Endodermal cell (in vitro differentiated cells): ENCODE measurements at regions not wholly inside any gene's neighbourhood (a gene's known extent, or its start where the extent isn't known, plus 50 kb on each side); places are given as distances from the start of the nearest gene placed in this dataset.

Source experiments
- DNase-seq: peaks from one replicate; pipeline ENCODE4 v3.0.0-alpha.2; 2017
- H3K27ac ChIP-seq: 2 replicates; pipeline ENCODE4 v1.5.1; 2013; ENCODE audit warnings: mild to moderate bottlenecking, low read depth, low read length, moderate library complexity
- H3K27me3 ChIP-seq: 2 replicates; pipeline ENCODE4 v1.6.1; 2013; ENCODE audit warnings: mild to moderate bottlenecking, low read length, moderate library complexity; ENCODE audit not compliant: insufficient read depth, control insufficient read depth, poor library complexity, severe bottlenecking
- H3K36me3 ChIP-seq: 2 replicates; pipeline ENCODE4 v1.7.0; 2013; ENCODE audit warnings: mild to moderate bottlenecking, low read length, moderate library complexity; ENCODE audit not compliant: control insufficient read depth, insufficient read depth
- H3K4me1 ChIP-seq: one replicate; pipeline ENCODE4 v1.7.0; 2013; ENCODE audit warnings: low read length; ENCODE audit not compliant: control insufficient read depth, insufficient read depth
- H3K4me3 ChIP-seq: 2 replicates; pipeline ENCODE4 v1.5.1; 2013; ENCODE audit warnings: mild to moderate bottlenecking, low read length, moderate library complexity
- H3K9ac ChIP-seq: 2 replicates; pipeline ENCODE4 v1.6.1; 2013; ENCODE audit warnings: mild to moderate bottlenecking, low read length, moderate library complexity; ENCODE audit not compliant: poor library complexity, severe bottlenecking; ENCODE audit errors: extremely low read depth
- H3K9me3 ChIP-seq: 2 replicates; pipeline ENCODE4 v1.6.1; 2013; ENCODE audit warnings: mild to moderate bottlenecking, low read length, moderate library complexity; ENCODE audit not compliant: control insufficient read depth
- H3K27ac Mint-ChIP-seq: 2 replicates; pipeline ENCODE4 v1.8.0; 2020; ENCODE audit warnings: mixed read lengths
- H3K27me3 Mint-ChIP-seq: 2 replicates; pipeline ENCODE4 v1.8.0; 2021; ENCODE audit warnings: mild to moderate bottlenecking, mixed read lengths; ENCODE audit not compliant: insufficient read depth
- H3K36me3 Mint-ChIP-seq: 2 replicates; pipeline ENCODE4 v1.8.0; 2020; ENCODE audit warnings: low read depth, mixed read lengths
- H3K4me1 Mint-ChIP-seq: 2 replicates; pipeline ENCODE4 v1.8.0; 2020; ENCODE audit warnings: mixed read lengths
- H3K4me3 Mint-ChIP-seq: 2 replicates; pipeline ENCODE4 v1.8.0; 2020; ENCODE audit warnings: mild to moderate bottlenecking, moderate library complexity, mixed read lengths
- H3K9me3 Mint-ChIP-seq: 2 replicates; pipeline ENCODE4 v1.8.0; 2020; ENCODE audit warnings: mild to moderate bottlenecking, mixed read lengths
- CTCF ChIP-seq: fragments of 200-600 bp; sonication (generic); conservative IDR thresholded peaks from 2 replicates; pipeline ENCODE4 v1.5.0; 2021; ENCODE audit warnings: antibody characterized with exemption, mild to moderate bottlenecking
- WGBS, 2 experiments: methylation state at CpG; one replicate each; pipeline versions ENCODE4 v1.1.5 to v1.1.7; 2013; ENCODE audit warnings: missing lambda C conversion rate in 2 of 2, mixed read lengths in 1 of 2; ENCODE audit not compliant: insufficient coverage in 1 of 2, insufficient read length in 1 of 2; 5-methylcytosine and 5-hydroxymethylcytosine counted together

GRCh38 chr12:41935911-41936310 is 208.8 kb downstream of the GXYLT1 start:
- Mint-ChIP-seq H3K27me3 (peaks cover 58% of the 10 kb centered on the region), H3K4me1 (peaks cover 14% of the 10 kb centered on the region), H3K36me3 (peaks cover 2% of the 10 kb centered on the region), H3K27ac (no peak overlapping the region), H3K9me3 (peaks cover 4% of the 10 kb centered on the region), H3K4me3 (no peak overlapping the region)
- Histone ChIP-seq H3K27ac (no peak overlapping the region), H3K27me3 (no peaks in the 10 kb centered on the region), H3K9me3 (peaks cover 11% of the 10 kb centered on the region), H3K9ac (no peak overlapping the region), H3K4me1 (no peaks in the 10 kb centered on the region), H3K4me3 (no peak overlapping the region), H3K36me3 (no peaks in the 10 kb centered on the region)
- no peak for DNase-seq
- no peak for TF ChIP-seq CTCF
- 96 to 100% methylated on average over 2 to 3 of the region's 3 CpGs for WGBS, 2 experiments

- Histone ChIP-seq H3K27me3 (no peaks in the 10 kb centered on the region), H3K36me3 (no peaks in the 10 kb centered on the region), H3K4me3 (no peak overlapping the region), H3K4me1 (no peaks in the 10 kb centered on the region), H3K9ac (no peak overlapping the region), H3K9me3 (peaks cover 11% of the 10 kb centered on the region), H3K27ac (no peak overlapping the region)
- Mint-ChIP-seq H3K4me3 (peak overlapping the region; percentile 55), H3K9me3 (peaks cover 4% of the 10 kb centered on the region), H3K4me1 (peaks cover 14% of the 10 kb centered on the region), H3K27ac (peak overlapping the region; percentile 67), H3K36me3 (peaks cover 2% of the 10 kb centered on the region), H3K27me3 (peaks cover 40% of the 10 kb centered on the region)
- 19 to 37% methylated on average over 20 to 35 of the region's 35 CpGs for WGBS, 2 experiments
- peak; percentile 89 for DNase-seq
- peak; percentile 30 for TF ChIP-seq CTCF
Measured at GRCh38 chr12:41932470-41932991, 212.1 kb downstream of the GXYLT1 start.

- no peak overlapping the region for H3K9ac ChIP-seq
- H3K4me1 Mint-ChIP-seq: peaks cover 14% of the 10 kb centered on the region
Measured at GRCh38 chr12:41930866-41931437, 213.7 kb downstream of the GXYLT1 start.

More at GRCh38 chr12:41930866-41931437, 213.7 kb downstream of the GXYLT1 start:
- Mint-ChIP-seq H3K36me3 (no peaks in the 10 kb centered on the region), H3K27ac (no peak overlapping the region), H3K4me3 (no peak overlapping the region), H3K27me3 (peaks cover 25% of the 10 kb centered on the region), H3K9me3 (peaks cover 2% of the 10 kb centered on the region)
- Histone ChIP-seq H3K4me1 (no peaks in the 10 kb centered on the region), H3K27ac (no peak overlapping the region), H3K27me3 (no peaks in the 10 kb centered on the region), H3K9me3 (peaks cover 4% of the 10 kb centered on the region), H3K4me3 (no peak overlapping the region), H3K36me3 (no peaks in the 10 kb centered on the region)
- WGBS, 2 experiments: 96 to 100% methylated on average over 6 to 7 of the region's 7 CpGs
- DNase-seq: no peak
- TF ChIP-seq CTCF: no peak
